ENCODE measurements at regions not wholly inside any gene's neighbourhood (a gene's known extent, or its start where the extent isn't known, plus 50 kb on each side); places are given as distances from the start of the nearest gene placed in this dataset.

GRCh38 chr20:55567826-55568225 lies 437.5 kb downstream of the CBLN4 start:
- no peak for TF ChIP-seq CTCF (IDR thresholded peaks at IDR 0.05; ENCODE audit: unreplicated experiment)
- H3K9me3 Mint-ChIP-seq (ENCODE audit: unreplicated experiment) = peaks cover 22% of the 10 kb centered on the region
- no peaks in the 10 kb centered on the region for H3K27me3 Mint-ChIP-seq (ENCODE audit: unreplicated experiment)
- no peaks in the 10 kb centered on the region for H3K4me1 Mint-ChIP-seq (ENCODE audit: unreplicated experiment)
- no peak overlapping the region for H3K4me3 Mint-ChIP-seq (ENCODE audit: unreplicated experiment)
- H3K27ac Mint-ChIP-seq (ENCODE audit: unreplicated experiment) = no peak overlapping the region
- peaks cover 4% of the 10 kb centered on the region for H3K36me3 Mint-ChIP-seq (ENCODE audit: low read depth, unreplicated experiment)
- DNase-seq (ENCODE audit: low spot score) = no peak

- Mint-ChIP-seq H3K36me3 (ENCODE audit: low read depth, unreplicated experiment) (peaks cover 4% of the 10 kb centered on the region), H3K27ac (ENCODE audit: unreplicated experiment) (no peak overlapping the region), H3K4me3 (ENCODE audit: unreplicated experiment) (no peak overlapping the region), H3K27me3 (ENCODE audit: unreplicated experiment) (no peaks in the 10 kb centered on the region), H3K4me1 (ENCODE audit: unreplicated experiment) (no peaks in the 10 kb centered on the region), H3K9me3 (ENCODE audit: unreplicated experiment) (peaks cover 10% of the 10 kb centered on the region)
- TF ChIP-seq CTCF (IDR thresholded peaks at IDR 0.05; ENCODE audit: unreplicated experiment) = no peak
- no peak for DNase-seq (ENCODE audit: low spot score)
Observed at GRCh38 chr20:55565096-55565773, 440.1 kb downstream of the CBLN4 start.

DNA sequence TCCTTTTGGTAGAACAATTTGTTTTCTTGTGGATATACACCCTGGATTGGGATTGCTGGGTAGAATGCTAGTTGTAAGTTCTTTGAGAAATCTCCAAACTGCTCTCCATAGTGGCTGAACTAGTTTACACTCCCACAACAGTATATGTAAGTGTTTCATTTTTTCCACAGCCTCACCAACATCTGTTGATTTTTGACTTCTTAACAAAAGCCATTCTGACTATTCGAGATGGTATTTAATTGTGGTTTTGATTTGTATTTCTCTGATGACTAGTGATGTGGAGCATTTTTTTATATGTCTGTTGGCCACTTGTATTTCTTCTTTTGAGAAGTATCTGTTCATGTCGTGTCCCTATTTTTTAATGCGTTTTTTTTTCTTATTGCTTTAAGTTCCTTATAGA lies 444.1 kb downstream of the CBLN4 start:
- no peak for TF ChIP-seq CTCF (IDR thresholded peaks at IDR 0.05; ENCODE audit: unreplicated experiment)
- no peak for DNase-seq (ENCODE audit: low spot score)
- H3K4me1 Mint-ChIP-seq (ENCODE audit: unreplicated experiment) = no peaks in the 10 kb centered on the region
- H3K4me3 Mint-ChIP-seq (ENCODE audit: unreplicated experiment) = no peak overlapping the region
- no peaks in the 10 kb centered on the region for H3K27me3 Mint-ChIP-seq (ENCODE audit: unreplicated experiment)
- peaks cover 9% of the 10 kb centered on the region for H3K36me3 Mint-ChIP-seq (ENCODE audit: low read depth, unreplicated experiment)
- H3K27ac Mint-ChIP-seq (ENCODE audit: unreplicated experiment) = no peak overlapping the region
- peaks cover 14% of the 10 kb centered on the region for H3K9me3 Mint-ChIP-seq (ENCODE audit: unreplicated experiment)

GRCh38 chr20:55557191-55557590 lies 448.1 kb downstream of the CBLN4 start:
- Mint-ChIP-seq H3K36me3 (ENCODE audit: low read depth, unreplicated experiment) (peaks cover 9% of the 10 kb centered on the region), H3K4me3 (ENCODE audit: unreplicated experiment) (no peak overlapping the region), H3K4me1 (ENCODE audit: unreplicated experiment) (no peaks in the 10 kb centered on the region), H3K27ac (ENCODE audit: unreplicated experiment) (no peak overlapping the region), H3K9me3 (ENCODE audit: unreplicated experiment) (peaks cover 19% of the 10 kb centered on the region), H3K27me3 (ENCODE audit: unreplicated experiment) (no peaks in the 10 kb centered on the region)
- DNase-seq (ENCODE audit: low spot score) = no peak
- TF ChIP-seq CTCF (IDR thresholded peaks at IDR 0.05; ENCODE audit: unreplicated experiment) = no peak

DNA sequence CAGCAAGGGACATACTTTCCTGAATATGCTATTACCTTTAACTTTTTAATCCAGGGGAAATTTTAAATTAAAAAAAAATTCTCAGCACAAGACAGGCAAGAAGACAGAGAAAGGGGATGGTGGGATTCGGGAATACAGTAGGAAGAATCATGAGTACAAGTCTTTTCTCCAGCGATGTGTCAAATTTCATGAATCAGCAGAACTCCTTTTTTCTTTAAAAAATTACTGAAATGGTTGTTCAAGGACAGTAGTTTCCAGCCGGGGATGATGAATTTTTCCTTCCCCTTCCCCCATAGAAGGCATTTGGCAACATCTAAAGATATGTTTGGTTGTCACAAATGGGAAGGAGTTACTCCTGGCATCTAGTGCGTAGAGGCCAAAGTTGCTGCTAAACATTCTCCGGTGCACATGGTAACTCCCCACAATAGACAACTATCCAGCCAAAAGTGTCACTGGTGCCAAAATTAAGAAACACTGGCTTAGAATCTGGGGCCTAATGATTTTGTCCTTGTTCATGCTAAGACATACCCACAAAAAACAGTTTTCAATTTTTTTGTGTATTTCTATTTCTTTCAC lies 450.2 kb downstream of the CBLN4 start:
- peaks cover 20% of the 10 kb centered on the region for H3K9me3 Mint-ChIP-seq (ENCODE audit: unreplicated experiment)

More for the DNA sequence above, 450.2 kb downstream of the CBLN4 start:
- Mint-ChIP-seq H3K4me3 (ENCODE audit: unreplicated experiment) (no peak overlapping the region), H3K4me1 (ENCODE audit: unreplicated experiment) (no peaks in the 10 kb centered on the region), H3K27me3 (ENCODE audit: unreplicated experiment) (no peaks in the 10 kb centered on the region), H3K36me3 (ENCODE audit: low read depth, unreplicated experiment) (peaks cover 9% of the 10 kb centered on the region), H3K27ac (ENCODE audit: unreplicated experiment) (no peak overlapping the region)
- TF ChIP-seq CTCF (IDR thresholded peaks at IDR 0.05; ENCODE audit: unreplicated experiment) = no peak
- no peak for DNase-seq (ENCODE audit: low spot score)

Data from endothelial cell (in vitro differentiated cells).